HuH-7.5 (cell line): ENCODE measurements at regions not wholly inside any gene's neighbourhood (a gene's known extent, or its start where the extent isn't known, plus 50 kb on each side); places are given as distances from the start of the nearest gene placed in this dataset.

Experiments used
- DNase-seq: peaks from one replicate; pipeline ENCODE4 v3.0.0; 2011; ENCODE audit warnings: low spot score

GRCh38 chr3:43979645-43980044 lies 262.0 kb upstream of the TOPAZ1 start:
- no peak for DNase-seq

- no peak for DNase-seq
Observed at GRCh38 chr3:43994657-43995546, 246.8 kb upstream of the TOPAZ1 start.

- no peak for DNase-seq
Observed at GRCh38 chr3:43995547-43996378, 245.9 kb upstream of the TOPAZ1 start.

DNA sequence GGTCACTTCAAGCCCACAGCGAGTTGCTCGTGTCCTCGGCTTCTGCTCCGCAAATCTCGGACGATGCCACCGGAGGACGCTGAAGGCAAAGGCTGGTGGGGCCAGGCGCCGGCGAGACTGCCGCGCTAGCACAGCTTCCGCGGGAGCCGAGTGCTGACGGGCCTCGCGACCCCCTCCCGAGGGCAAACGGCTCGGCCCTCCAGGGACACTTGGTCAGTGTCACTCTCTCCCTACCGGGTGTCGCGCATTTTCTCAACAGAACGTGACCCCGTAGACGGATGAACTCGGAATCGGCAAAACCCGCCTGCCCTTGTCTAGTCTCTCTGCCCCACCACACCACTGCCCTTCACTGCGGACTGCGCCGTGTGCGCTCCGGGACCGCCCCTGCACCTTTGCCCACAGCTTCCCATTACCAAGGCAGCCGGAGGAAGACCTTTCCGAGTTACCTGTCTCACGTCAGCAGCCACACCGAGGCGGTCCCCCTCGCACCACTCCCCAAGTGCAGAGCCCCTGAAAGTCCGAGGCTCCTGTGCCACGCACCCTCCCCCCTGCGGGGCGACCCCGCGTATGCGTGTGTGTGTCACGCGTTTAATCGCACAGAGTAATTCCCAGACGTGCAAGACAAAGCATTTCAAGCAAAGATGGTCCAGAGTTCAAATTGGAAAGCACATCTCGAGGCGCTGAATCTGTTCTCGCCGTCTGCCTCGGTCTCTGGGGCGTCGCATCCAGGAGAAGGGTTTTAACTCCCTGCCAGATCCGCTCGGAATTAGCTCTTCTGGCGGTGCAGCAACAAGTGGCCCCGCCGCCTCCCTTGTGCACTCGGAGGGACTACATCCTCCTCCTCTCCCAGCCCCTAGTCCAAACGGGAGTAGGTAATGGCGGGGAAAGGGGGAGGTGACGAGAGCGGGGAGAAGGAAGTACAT lies 245.0 kb upstream of the TOPAZ1 start:
- no peak for DNase-seq

DNA sequence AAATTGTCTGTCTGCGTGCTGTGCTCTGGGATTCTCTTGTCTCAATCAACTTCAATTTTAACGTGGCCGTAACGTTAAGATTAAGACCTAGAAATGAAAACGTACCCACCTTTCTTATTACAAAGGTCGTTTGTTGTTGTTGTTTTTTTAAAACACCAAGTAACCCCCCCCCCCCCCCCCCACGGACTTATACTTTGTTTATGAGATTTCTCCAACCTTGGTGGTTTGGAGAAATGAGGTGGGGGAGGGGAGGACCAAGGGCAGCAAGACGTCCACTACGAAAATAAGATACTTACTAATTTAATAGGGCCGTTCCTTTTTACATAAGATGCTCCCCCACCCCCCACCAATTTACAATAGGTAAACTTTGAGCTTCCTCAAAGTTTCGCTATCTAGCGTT lies 244.4 kb upstream of the TOPAZ1 start:
- no peak for DNase-seq

DNA sequence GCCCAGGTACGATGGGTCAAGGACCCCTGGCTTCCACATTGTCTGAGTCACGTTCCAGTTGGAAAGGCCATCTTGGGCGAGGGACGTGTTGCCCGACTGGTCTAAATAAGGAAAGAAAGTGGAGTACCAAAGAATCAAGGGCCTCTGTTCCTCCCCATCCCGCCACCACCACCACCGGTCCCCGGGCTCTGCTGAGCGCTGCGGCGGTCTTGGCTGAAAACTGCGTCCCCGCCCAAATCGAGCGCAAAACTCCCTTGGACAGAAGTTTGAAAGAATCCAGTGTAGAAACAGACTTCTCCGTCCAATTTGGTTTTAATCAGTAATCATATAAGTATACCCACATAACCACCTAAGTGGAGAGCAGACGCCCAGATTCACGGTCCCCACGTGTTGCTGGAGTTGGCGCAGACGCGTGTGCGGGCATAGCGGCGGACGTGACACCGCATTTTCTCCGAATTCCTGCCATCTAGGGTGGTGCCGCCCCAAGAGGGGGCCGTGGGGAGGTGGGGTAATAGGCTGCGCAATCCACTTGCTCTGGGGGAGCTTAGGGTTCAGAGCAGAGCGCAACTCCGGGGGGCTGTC lies 243.8 kb upstream of the TOPAZ1 start:
- DNase-seq: no peak

DNA sequence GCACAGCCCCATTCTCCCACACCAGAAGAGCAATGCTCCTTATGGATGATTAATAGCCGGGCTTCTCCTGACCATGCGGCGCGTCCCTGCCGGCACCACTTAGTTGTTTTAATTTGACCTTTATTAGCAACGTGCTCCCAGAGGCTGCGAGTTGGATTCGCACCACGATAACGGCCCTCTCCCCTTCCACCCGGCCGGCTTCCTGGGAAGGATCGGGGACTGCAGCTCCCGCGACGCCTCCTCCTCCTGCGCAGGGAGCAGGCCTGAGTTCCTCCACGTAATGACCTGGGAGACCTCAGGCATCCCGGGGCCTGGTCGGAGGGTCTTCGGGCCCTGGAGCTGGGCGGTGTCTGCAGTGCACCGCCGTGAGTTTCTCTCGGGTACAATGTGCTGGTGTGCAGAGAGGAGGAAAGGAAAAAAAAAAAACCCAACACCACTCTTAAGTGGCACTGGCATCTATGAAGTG lies 243.3 kb upstream of the TOPAZ1 start:
- DNase-seq: no peak

DNA sequence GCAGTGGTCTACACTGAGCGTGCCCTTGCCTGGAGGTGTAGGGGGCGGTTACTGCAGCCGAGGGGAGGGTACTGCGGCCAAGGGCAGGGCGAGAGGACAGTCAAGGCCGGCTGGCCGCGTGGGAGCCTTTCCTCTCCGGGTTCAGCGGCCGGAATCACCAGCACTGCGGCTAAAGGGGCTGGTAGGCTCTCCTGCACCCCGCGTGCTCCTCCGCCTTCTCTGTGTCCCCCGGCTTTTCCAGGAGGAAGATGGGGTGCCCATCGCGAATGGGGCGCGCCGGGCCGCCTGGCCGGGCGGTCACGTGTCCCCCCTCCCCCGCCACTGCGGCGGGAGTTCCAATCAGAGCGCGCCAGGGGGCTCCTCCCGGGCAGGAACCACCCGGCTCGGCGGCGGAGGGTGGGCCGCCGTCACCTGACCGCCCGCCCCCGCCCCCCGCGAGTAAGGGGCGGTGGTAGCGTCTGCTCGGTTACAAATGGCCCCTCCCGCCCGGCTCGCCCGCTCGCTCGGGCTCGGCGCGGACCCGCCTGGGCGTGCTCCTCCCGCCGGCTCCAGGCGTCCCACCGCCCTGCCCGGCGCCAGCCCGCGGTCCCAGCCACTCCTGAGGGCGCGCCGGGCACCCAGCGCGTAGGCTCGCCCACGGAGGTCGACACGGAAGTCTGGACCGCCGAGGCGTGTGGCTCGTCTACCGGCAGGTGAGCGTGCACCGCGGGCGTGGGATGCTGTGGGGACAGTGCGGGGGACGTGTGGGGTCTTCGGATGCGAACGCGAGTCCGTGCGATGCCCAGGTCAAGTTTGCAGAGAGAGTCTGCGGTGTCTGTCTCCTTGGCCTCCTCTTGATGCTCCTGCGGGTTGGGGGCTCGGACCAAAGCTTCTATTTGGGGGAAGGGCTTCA lies 242.6 kb upstream of the TOPAZ1 start:
- DNase-seq: no peak

DNA sequence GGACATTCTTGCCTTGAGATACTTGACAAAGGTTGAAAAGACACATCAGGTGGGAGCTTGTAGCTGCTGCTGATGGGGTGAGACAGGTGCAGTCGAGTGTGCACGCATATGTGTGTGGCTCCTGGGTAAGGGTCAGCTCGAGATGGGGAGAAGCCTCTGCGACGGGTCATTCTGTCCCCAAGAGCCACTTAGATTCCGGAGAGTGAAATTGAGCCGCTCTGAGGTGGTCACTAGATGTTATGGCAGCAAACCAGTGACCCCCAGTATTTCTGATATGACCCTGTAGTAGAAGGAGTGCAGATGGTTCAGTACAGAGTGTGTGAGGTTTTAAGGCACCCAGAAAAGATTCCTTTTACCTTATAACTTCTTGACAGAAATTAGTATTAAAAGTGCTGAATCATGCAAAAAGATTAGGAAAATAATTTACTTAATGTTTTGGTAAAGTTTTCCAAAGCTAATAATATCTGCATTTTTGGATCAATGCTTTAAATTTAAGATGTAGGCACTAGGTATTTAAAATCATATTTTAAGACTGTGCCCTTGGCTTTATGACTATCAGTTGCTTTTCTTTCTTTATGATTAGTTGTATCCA lies 241.9 kb upstream of the TOPAZ1 start:
- DNase-seq: no peak

DNA sequence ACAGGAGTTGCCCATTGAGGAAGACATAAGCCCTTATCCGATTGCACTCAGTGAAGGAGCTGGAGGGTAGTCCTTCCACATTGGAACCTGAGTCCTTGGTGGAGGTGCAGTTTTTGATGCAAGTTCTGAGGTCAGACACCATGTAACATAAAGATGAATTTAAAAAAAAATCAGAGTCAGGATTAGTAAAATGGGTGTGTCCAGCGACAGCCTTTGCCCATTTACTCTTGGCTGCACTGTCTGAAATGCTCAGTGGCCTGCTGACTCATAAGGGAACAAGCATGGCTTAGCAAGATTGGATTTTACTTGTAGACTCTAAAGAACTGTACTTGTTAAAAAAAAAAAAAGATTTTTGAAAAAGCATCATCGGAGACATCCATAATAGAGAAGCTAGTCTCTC lies 241.1 kb upstream of the TOPAZ1 start:
- DNase-seq: no peak

DNA sequence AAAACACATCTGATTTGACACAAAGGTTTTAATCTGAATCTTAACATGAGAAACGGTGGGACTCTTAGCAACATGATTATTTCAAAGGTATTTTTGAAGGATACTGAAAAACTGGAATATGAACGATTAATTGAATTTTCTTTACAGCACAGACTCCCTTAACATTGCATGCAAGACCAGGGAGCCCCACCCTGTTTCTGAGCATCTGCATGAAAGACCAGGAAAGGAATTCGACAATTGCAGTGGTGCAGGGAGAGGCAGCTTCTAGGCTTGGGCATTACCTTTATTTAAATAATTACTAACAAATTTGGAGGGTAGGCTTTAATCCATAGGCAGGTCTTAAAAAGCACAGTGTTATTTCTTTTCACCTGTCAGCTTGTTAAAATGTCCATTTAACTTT lies 240.6 kb upstream of the TOPAZ1 start:
- no peak for DNase-seq

- no peak for DNase-seq
Observed at GRCh38 chr3:44003801-44004200, 237.9 kb upstream of the TOPAZ1 start.

DNA sequence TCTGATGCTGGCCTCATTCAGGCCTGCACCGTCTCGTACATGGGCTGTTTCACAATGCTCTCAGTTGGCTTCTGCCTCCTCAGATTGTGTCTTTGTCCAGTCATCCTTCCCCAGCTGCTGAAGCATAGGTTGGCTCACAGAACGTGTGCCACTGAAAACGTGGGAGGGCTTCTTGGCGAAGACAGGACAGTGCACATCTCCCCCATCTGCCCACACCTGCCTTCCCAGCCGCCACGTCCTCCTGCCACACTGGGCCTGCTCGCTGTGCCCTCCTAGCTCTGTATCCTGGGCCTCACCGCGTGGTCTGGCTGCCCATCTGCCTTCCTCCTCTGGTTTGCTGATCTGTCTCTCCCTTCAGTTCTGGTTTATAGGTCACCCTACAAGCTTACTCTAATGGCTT lies 230.0 kb upstream of the TOPAZ1 start:
- DNase-seq: no peak

DNA sequence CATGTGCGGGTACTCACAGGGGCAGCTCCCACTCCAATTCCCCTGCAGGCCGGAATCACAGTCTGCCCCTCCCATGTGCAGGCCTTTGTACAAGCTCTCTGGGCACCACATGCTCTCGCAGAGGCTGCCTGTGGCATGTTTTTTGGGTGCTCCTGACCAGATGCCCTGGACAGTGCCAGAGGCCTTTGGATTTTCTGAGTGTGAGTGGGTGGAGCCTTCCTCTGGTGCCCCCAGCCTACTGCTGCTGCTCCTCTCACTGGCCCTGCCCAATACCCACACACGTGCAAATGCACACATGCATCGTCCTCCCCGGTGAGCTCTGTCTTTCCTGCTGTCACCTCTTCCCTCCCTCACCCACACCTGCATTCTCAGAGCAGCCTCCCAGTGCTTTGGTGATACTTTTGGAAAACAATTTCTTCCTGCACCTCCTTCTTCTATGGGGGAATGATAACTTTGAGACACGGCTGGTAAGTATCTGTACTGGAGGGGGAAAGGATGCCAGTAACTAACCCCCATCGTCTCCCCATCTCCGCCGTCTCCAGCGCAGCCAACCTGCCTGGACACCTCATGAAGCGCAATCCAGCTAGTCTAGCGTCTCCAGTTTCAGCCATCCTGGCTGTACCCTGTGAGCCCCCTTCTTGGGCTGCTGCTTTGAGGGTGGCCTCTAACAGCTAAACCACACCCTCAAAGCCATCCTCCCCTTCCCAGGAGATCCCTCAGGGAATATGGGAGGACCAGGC lies 229.4 kb upstream of the TOPAZ1 start:
- no peak for DNase-seq

GRCh38 chr3:44013967-44014366 lies 227.7 kb upstream of the TOPAZ1 start:
- DNase-seq: no peak

- DNase-seq: no peak
Observed at GRCh38 chr3:44015170-44015569, 226.5 kb upstream of the TOPAZ1 start.

DNA sequence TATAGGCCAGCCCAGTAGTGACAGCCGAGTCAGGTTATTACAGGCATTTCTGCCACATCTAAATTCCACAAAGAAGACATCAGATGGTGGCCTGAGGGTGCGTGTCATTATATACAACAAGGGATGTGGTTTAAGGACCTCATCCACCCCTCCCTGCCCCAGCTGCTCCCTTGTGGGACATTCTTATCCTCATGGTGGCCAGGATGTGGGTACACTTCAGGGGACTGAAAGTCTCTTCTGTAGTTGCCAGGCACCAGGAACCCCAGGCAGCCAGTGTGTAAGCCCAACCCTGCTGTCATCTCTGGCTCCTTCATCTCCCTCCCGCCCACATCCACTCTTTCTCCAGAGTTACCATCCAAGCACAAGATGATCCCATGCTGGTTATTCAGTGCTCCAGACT lies 224.9 kb upstream of the TOPAZ1 start:
- DNase-seq: no peak

- no peak for DNase-seq
Observed at GRCh38 chr3:44018926-44019325, 222.8 kb upstream of the TOPAZ1 start.

GRCh38 chr3:44019736-44020135 lies 221.9 kb upstream of the TOPAZ1 start:
- no peak for DNase-seq

DNA sequence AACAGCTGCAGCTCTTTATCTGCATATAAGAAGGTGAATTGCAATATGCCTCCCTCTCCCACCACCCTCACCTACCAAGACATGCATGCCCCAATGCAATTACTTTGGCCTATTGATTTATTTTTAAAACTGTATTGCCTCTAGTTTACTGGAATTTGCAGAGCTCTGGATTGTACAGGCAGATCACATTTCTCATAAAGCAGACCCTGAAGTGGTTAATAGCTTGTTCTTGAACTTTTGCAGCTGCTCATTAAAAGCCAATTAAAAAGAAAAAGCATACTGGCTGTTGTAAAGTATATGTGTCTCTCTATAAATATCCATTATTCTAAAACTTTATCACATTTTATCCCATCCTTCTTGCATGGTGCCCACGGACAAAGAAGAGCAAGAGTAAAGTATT lies 221.5 kb upstream of the TOPAZ1 start:
- no peak for DNase-seq
